ENCODE measurements at regions not wholly inside any gene's neighbourhood (a gene's known extent, or its start where the extent isn't known, plus 50 kb on each side); places are given as distances from the start of the nearest gene placed in this dataset.

DNA sequence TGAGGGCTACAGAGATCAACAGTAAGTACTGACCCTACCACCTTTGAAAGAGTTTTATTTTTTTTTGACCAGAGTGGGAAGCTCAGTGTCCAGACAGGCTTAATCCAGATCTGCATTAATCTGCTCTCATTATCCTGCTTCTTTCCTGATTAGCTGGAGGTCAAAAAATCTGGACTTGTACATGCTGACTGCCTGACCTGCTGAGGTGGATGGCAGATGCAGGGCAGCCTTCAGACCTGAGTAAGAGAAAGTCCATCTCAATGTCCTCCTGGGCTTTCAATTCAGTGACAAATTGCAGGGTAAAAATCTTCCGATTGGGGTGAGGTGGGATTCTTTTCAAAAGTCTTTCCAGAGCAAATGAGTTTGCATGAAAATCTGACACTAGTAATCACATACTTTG, 998.8 kb upstream of the PIK3C3 start:
- DNase-seq (ENCODE audit: low read depth), result no peak
- TF ChIP-seq, protein P1, sequence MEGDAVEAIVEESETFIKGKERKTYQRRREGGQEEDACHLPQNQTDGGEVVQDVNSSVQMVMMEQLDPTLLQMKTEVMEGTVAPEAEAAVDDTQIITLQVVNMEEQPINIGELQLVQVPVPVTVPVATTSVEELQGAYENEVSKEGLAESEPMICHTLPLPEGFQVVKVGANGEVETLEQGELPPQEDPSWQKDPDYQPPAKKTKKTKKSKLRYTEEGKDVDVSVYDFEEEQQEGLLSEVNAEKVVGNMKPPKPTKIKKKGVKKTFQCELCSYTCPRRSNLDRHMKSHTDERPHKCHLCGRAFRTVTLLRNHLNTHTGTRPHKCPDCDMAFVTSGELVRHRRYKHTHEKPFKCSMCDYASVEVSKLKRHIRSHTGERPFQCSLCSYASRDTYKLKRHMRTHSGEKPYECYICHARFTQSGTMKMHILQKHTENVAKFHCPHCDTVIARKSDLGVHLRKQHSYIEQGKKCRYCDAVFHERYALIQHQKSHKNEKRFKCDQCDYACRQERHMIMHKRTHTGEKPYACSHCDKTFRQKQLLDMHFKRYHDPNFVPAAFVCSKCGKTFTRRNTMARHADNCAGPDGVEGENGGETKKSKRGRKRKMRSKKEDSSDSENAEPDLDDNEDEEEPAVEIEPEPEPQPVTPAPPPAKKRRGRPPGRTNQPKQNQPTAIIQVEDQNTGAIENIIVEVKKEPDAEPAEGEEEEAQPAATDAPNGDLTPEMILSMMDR (conservative IDR thresholded peaks at IDR 0.05; ENCODE audit: control insufficient read depth, insufficient read depth, low read depth, low read length), result no peak
- H3K4me3 ChIP-seq (ENCODE audit: control insufficient read depth, low read depth, low read length), result no peak overlapping the region

DNA sequence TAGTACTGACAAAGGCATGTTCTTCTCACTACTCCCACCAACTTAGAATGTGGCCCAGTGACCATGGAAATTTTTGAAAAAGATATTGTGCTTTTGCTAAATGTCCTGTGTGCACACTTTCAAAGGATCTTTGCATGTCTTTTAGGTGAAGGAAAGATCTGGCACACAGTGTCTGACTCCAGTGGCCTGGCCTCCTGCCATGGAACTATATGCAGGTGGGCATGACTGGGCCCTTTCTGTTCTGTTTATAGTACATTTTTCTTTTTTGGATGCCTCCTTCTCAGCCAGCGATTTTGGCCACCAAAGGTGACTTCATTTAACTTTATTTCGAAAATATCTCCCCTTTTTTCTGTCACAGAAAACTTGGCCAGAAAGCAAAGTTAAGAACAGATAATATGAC, 999.7 kb upstream of the PIK3C3 start:
- no peak for DNase-seq (ENCODE audit: low read depth)
- TF ChIP-seq, protein P1 (conservative IDR thresholded peaks at IDR 0.05; ENCODE audit: control insufficient read depth, insufficient read depth, low read depth, low read length), result no peak

DNA sequence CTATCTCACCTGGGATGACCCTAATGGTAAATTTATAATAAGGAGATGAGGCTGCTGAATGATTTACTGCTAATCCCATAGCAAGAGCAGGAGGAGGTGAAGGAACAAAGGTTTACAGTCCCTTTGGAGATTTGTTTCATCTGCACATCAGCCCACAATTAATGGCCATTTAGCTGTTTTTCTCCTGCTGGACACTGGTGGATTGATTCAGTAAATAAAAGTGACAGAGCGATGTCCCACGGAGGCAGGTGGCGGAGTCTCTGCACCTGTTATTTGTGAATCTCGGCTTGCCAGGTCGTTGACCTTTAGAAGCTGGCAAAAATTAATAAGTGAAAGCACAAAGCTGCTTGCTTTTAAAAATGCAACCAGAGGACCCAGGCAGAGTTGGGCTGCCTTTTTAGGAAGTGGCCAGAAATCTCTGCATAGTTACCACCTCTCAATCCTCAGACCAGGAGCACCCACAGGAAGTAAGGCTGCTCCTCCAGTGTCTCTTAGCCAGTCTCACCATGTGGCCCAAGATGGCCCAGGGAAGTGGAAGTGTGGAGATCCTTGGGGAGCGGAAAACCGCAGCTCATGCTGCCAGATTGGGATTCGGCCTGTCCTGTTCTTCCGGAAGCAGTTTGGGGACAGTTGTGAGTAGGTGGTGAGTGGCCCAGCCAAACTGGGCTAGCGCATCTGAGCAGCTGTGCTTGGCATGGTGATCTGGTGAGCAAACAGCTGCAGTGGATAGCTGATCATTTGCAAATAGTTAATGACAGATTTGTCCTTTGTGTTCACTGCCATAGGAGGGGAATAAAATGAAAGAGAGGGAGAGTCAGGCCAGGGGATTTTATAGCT, 1005.7 kb upstream of the PIK3C3 start:
- DNase-seq (ENCODE audit: low read depth), result no peak
- TF ChIP-seq, protein P1 (conservative IDR thresholded peaks at IDR 0.05; ENCODE audit: control insufficient read depth, insufficient read depth, low read depth, low read length), result no peak
- H3K4me3 ChIP-seq (ENCODE audit: control insufficient read depth, low read depth, low read length), result no peak overlapping the region

More for the DNA sequence above, 999.7 kb upstream of the PIK3C3 start:
- no peak overlapping the region for H3K4me3 ChIP-seq (ENCODE audit: control insufficient read depth, low read depth, low read length)

- DNase-seq (ENCODE audit: low read depth), result no peak
- TF ChIP-seq, protein P1 (conservative IDR thresholded peaks at IDR 0.05; ENCODE audit: control insufficient read depth, insufficient read depth, low read depth, low read length), result no peak
- H3K4me3 ChIP-seq (ENCODE audit: control insufficient read depth, low read depth, low read length), result no peak overlapping the region
These were observed 1010.5 kb upstream of the PIK3C3 start for GRCh38 chr18:40944576-40944975.

DNA sequence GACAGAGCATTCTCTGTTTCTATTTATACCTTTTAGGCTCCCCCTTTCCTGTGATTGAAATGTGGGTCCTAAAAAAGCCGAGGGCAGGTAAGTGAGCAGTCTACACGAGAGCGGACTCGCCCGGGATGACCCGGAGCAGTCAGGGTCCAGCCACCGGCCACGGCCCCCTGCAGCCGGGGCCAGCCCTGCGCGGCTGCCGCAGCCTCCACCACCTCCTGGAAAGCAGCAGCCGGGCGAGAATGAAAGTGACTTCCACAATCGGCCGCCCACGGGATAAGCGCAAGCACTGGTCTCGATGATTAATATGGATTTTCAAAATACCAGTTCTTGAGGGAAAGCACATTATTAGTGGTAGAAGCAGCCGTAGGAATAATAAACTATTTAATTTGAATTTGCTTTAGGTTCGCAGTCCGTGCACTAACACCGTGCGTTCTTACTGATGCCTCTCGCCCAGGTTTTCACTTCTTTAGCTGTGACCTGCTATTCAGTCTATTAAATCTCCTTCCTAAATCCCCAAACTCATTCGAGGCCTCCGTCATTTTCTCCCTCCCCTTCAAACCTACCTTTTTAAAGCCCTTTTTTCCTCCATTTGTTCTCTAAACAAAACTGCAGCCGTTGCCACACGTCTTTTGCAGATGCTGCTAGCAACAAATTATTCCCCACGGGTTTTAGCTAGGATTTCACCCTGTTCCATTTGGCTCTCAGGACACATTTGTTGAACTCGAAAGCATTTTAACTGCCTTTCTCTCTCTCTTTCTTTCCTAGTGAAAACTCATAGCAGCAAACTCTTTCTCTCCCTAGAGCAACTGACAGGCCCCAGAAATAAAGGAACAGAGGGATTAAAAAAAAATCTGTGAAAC, 1015.1 kb upstream of the PIK3C3 start:
- H3K4me3 ChIP-seq (ENCODE audit: control insufficient read depth, low read depth, low read length), result peak overlapping the region; percentile 27
- DNase-seq (ENCODE audit: low read depth), result peak; percentile 34
- TF ChIP-seq, protein P1 (conservative IDR thresholded peaks at IDR 0.05; ENCODE audit: control insufficient read depth, insufficient read depth, low read depth, low read length), result no peak

GRCh38 chr18:40938615-40939014, 1016.4 kb upstream of the PIK3C3 start:
- DNase-seq (ENCODE audit: low read depth), result no peak
- TF ChIP-seq, protein P1 (conservative IDR thresholded peaks at IDR 0.05; ENCODE audit: control insufficient read depth, insufficient read depth, low read depth, low read length), result no peak
- no peak overlapping the region for H3K4me3 ChIP-seq (ENCODE audit: control insufficient read depth, low read depth, low read length)

All from fibroblast of mammary gland (primary cell).